ENCODE measurements at regions not wholly inside any gene's neighbourhood (a gene's known extent, or its start where the extent isn't known, plus 50 kb on each side); places are given as distances from the start of the nearest gene placed in this dataset.

DNA sequence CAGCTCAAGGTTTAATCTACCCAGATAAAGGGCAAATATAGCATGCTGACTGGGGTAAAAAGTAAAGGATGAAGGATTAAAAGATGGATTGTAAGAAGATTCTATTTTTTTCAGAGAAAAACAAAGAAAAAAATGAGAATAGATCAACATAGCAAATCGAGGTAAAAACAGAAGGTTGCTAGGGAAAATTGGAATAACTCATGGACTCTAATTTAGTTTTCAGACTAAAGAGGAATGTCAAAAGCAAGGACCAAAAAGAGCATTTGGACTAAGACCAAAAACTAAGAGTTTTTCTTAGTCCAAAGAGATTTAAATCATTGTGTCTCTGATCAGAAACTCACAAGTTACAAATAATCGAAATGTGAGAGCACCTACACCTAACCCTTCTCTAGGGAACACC, 250.7 kb upstream of the PTPRD start:
- Histone ChIP-seq H3K27ac (ENCODE audit: extremely low read depth, low read depth, low read length) (no peak overlapping the region), H3K9me3 (ENCODE audit: control insufficient read depth, insufficient read depth, low read depth, low read length) (no peaks in the 10 kb centered on the region), H3K4me3 (ENCODE audit: low read depth, low read length) (no peak overlapping the region), H3K4me1 (ENCODE audit: control insufficient read depth, insufficient read depth, low read length) (no peaks in the 10 kb centered on the region), H3K36me3 (ENCODE audit: control insufficient read depth in 2 of 2, insufficient read depth in 1 of 2, low read length in 2 of 2) (no peaks in the 10 kb centered on the region)
- CTCF ChIA-PET: interaction anchor here (0.7 kb wide), 1 partner anchor 134 kb away, joined by 4 read pairs; no protein-coding TSS in a partner anchor
- POLR2A ChIA-PET: no interaction called here
- TF ChIP-seq ZFP37 (tag by site-specific recombination; IDR thresholded peaks at IDR 0.05) (no peak), ZNF433 (tag by site-specific recombination; IDR thresholded peaks at IDR 0.05; ENCODE audit: low read depth) (no peak), ZNF426 (tag by site-specific recombination; IDR thresholded peaks at IDR 0.05) (no peak), ZNF658 (tag by site-specific recombination; IDR thresholded peaks at IDR 0.05) (no peak), ZNF624 (tag by site-specific recombination; IDR thresholded peaks at IDR 0.05) (no peak), OVOL3 (tag by site-specific recombination; IDR thresholded peaks at IDR 0.05) (no peak), ZNF791 (tag by site-specific recombination; IDR thresholded peaks at IDR 0.05) (no peak), ZNF274 (IDR thresholded peaks at IDR 0.05; ENCODE audit: low read length) (no peak), ZNF274 (tag by site-specific recombination; IDR thresholded peaks at IDR 0.05; ENCODE audit: borderline replicate concordance) (no peak), ZBTB48 (tag by site-specific recombination; IDR thresholded peaks at IDR 0.05) (no peak), ZNF350 (tag by site-specific recombination; IDR thresholded peaks at IDR 0.05) (no peak), ZNF660 (tag by site-specific recombination; IDR thresholded peaks at IDR 0.05) (no peak), BCL11A (tag by site-specific recombination; IDR thresholded peaks at IDR 0.05; ENCODE audit: low read depth) (no peak), ZNF560 (tag by site-specific recombination; IDR thresholded peaks at IDR 0.05; ENCODE audit: borderline replicate concordance) (no peak), ZNF335 (tag by site-specific recombination; conservative IDR thresholded peaks at IDR 0.05) (no peak), ZFHX2 (tag by site-specific recombination; conservative IDR thresholded peaks at IDR 0.05) (no peak)
- TF ChIP-seq, protein P1, sequence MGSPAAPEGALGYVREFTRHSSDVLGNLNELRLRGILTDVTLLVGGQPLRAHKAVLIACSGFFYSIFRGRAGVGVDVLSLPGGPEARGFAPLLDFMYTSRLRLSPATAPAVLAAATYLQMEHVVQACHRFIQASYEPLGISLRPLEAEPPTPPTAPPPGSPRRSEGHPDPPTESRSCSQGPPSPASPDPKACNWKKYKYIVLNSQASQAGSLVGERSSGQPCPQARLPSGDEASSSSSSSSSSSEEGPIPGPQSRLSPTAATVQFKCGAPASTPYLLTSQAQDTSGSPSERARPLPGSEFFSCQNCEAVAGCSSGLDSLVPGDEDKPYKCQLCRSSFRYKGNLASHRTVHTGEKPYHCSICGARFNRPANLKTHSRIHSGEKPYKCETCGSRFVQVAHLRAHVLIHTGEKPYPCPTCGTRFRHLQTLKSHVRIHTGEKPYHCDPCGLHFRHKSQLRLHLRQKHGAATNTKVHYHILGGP (tag by site-specific recombination; IDR thresholded peaks at IDR 0.05): no peak
- TF ChIP-seq, protein P2, sequence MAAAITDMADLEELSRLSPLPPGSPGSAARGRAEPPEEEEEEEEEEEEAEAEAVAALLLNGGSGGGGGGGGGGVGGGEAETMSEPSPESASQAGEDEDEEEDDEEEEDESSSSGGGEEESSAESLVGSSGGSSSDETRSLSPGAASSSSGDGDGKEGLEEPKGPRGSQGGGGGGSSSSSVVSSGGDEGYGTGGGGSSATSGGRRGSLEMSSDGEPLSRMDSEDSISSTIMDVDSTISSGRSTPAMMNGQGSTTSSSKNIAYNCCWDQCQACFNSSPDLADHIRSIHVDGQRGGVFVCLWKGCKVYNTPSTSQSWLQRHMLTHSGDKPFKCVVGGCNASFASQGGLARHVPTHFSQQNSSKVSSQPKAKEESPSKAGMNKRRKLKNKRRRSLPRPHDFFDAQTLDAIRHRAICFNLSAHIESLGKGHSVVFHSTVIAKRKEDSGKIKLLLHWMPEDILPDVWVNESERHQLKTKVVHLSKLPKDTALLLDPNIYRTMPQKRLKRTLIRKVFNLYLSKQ (tag by site-specific recombination; IDR thresholded peaks at IDR 0.05; ENCODE audit: borderline replicate concordance): no peak
- TF ChIP-seq, protein P3, sequence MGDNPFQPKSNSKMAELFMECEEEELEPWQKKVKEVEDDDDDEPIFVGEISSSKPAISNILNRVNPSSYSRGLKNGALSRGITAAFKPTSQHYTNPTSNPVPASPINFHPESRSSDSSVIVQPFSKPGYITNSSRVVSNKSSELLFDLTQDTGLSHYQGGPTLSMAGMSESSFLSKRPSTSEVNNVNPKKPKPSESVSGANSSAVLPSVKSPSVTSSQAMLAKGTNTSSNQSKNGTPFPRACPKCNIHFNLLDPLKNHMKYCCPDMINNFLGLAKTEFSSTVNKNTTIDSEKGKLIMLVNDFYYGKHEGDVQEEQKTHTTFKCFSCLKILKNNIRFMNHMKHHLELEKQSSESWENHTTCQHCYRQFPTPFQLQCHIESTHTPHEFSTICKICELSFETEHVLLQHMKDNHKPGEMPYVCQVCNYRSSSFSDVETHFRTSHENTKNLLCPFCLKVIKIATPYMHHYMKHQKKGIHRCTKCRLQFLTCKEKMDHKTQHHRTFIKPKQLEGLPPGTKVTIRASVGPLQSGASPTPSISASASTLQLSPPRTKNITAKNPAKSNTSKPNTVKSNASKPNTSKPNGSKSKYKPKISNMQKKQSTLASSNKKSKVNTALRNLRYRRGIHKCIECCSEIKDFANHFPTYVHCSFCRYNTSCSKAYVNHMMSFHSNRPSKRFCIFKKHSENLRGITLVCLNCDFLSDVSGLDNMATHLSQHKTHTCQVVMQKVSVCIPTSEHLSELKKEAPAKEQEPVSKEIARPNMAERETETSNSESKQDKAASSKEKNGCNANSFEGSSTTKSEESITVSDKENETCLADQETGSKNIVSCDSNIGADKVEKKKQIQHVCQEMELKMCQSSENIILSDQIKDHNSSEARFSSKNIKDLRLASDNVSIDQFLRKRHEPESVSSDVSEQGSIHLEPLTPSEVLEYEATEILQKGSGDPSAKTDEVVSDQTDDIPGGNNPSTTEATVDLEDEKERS (tag by site-specific recombination; IDR thresholded peaks at IDR 0.05): no peak

DNA sequence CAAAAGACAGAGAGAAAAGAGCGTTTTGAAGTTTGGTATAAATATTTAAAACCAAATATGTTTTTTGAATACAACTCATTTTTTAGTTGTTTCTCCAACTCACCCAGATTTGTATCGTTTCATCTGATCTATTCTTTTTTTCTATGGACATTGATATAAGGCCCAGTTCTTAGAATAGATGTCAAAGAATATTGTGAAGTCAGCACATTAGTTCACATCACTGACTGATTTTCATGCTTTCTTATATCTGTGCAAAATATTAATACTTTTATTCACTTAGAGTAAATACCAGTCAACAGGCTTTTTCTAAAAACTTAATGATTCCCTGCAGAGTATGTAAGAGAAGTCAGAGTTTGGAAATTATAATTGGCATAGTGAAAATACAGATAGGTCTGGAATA, 254.4 kb upstream of the PTPRD start:
- Histone ChIP-seq H3K36me3 (ENCODE audit: control insufficient read depth in 2 of 2, insufficient read depth in 1 of 2, low read length in 2 of 2) (no peaks in the 10 kb centered on the region), H3K4me3 (ENCODE audit: low read depth, low read length) (no peak overlapping the region), H3K9me3 (ENCODE audit: control insufficient read depth, insufficient read depth, low read depth, low read length) (no peaks in the 10 kb centered on the region), H3K27ac (ENCODE audit: extremely low read depth, low read depth, low read length) (no peak overlapping the region), H3K4me1 (ENCODE audit: control insufficient read depth, insufficient read depth, low read length) (no peaks in the 10 kb centered on the region)
- ChIA-PET CTCF (interaction anchor here (1.2 kb wide), 1 partner anchor 11 kb away, joined by 9 read pairs; no protein-coding TSS in a partner anchor), POLR2A (no interaction called here)
- TF ChIP-seq, protein P4, sequence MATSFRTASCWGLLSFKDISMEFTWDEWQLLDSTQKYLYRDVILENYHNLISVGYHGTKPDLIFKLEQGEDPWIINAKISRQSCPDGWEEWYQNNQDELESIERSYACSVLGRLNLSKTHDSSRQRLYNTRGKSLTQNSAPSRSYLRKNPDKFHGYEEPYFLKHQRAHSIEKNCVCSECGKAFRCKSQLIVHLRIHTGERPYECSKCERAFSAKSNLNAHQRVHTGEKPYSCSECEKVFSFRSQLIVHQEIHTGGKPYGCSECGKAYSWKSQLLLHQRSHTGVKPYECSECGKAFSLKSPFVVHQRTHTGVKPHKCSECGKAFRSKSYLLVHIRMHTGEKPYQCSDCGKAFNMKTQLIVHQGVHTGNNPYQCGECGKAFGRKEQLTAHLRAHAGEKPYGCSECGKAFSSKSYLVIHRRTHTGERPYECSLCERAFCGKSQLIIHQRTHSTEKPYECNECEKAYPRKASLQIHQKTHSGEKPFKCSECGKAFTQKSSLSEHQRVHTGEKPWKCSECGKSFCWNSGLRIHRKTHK (tag by site-specific recombination; IDR thresholded peaks at IDR 0.05): no peak
- TF ChIP-seq, protein P5, sequence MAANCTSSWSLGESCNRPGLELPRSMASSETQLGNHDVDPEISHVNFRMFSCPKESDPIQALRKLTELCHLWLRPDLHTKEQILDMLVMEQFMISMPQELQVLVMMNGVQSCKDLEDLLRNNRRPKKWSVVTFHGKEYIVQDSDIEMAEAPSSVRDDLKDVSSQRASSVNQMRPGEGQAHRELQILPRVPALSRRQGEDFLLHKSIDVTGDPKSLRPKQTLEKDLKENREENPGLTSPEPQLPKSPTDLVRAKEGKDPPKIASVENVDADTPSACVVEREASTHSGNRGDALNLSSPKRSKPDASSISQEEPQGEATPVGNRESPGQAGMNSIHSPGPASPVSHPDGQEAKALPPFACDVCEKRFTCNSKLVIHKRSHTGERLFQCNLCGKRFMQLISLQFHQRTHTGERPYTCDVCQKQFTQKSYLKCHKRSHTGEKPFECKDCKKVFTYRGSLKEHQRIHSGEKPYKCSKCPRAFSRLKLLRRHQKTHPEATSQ (tag by site-specific recombination; IDR thresholded peaks at IDR 0.05): no peak
- TF ChIP-seq, protein P6, sequence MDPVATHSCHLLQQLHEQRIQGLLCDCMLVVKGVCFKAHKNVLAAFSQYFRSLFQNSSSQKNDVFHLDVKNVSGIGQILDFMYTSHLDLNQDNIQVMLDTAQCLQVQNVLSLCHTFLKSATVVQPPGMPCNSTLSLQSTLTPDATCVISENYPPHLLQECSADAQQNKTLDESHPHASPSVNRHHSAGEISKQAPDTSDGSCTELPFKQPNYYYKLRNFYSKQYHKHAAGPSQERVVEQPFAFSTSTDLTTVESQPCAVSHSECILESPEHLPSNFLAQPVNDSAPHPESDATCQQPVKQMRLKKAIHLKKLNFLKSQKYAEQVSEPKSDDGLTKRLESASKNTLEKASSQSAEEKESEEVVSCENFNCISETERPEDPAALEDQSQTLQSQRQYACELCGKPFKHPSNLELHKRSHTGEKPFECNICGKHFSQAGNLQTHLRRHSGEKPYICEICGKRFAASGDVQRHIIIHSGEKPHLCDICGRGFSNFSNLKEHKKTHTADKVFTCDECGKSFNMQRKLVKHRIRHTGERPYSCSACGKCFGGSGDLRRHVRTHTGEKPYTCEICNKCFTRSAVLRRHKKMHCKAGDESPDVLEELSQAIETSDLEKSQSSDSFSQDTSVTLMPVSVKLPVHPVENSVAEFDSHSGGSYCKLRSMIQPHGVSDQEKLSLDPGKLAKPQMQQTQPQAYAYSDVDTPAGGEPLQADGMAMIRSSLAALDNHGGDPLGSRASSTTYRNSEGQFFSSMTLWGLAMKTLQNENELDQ (tag by site-specific recombination; IDR thresholded peaks at IDR 0.05; ENCODE audit: low read depth): no peak
- TF ChIP-seq ZNF248 (tag by site-specific recombination; IDR thresholded peaks at IDR 0.05): no peak

All from HEK293 (cell line).